HepG2 (cell line): ENCODE measurements at regions not wholly inside any gene's neighbourhood (a gene's known extent, or its start where the extent isn't known, plus 50 kb on each side); places are given as distances from the start of the nearest gene placed in this dataset.

Experiments used
- ATAC-seq: fragments of 200-7000 bp; cut with Tn5 transposase; 3 replicates; pipeline ENCODE4 v1.9.1; 2020; ENCODE audit warnings: mild to moderate bottlenecking, moderate library complexity
- BruUV-seq: library from RNA; stranded (reverse); fragments of 400-500 nt; replicated peaks from 2 replicates; lab custom pipeline; 2021; lab: Mats Ljungman, UMichigan
- CTCF ChIA-PET: fragments of 300-600 bp; formaldehyde crosslinking; extraction: SDS; loops from one replicate; lab custom pipeline; 2021; ENCODE audit warnings: low total read pairs, inconsistent platforms, low intra/inter-chr PET ratio; lab: Yijun Ruan, JAX
- POLR2A ChIA-PET: fragments of 350-600 bp; sonication (Branson Sonifier 250); formaldehyde crosslinking; loops from one replicate; lab custom pipeline; 2020; ENCODE audit warnings: antibody characterized with exemption, inconsistent platforms; lab: Yijun Ruan, JAX
- DNase-seq: peaks from one replicate; pipeline ENCODE4 v3.0.0-alpha.2; 2015; ENCODE audit warnings: low spot score
- FAIRE-seq: peaks from 3 replicates; lab custom pipeline; 2011; peaks lifted over from hg19 to GRCh38; lab: Jason Lieb, UNC
- H2AFZ ChIP-seq: one replicate; pipeline ENCODE4 v1.6.1; 2011; ENCODE audit warnings: low read length, inconsistent platforms
- H3K27ac ChIP-seq: fragments of 300-600 bp; 3 replicates; pipeline ENCODE4 v1.8.0; 2011; ENCODE audit warnings: mixed run types, mild to moderate bottlenecking, mixed read lengths, low read length, inconsistent platforms; ENCODE audit not compliant: insufficient read depth; ENCODE audit errors: extremely low read length
- H3K27me3 ChIP-seq, 2 experiments: fragments of 200-600 bp in 1 of 2; 2 replicates in 1 of 2; 3 replicates in 1 of 2; pipeline versions ENCODE4 v1.6.0 to v1.8.0; 2011; ENCODE audit warnings: low read length in 2 of 2, mild to moderate bottlenecking in 2 of 2, moderate library complexity in 2 of 2, inconsistent platforms in 1 of 2; ENCODE audit not compliant: insufficient read depth in 2 of 2, control insufficient read depth in 1 of 2
- H3K36me3 ChIP-seq, 2 experiments: fragments of 200-600 bp in 1 of 2; replicated peaks in 1 of 2; 2 replicates in 1 of 2; 3 replicates in 1 of 2; pipeline versions ENCODE4 v1.5.1 to v1.8.0; 2011; ENCODE audit warnings: low read length in 2 of 2, inconsistent platforms in 1 of 2; ENCODE audit not compliant: insufficient read depth in 2 of 2, control insufficient read depth in 1 of 2
- H3K4me1 ChIP-seq: 2 replicates; pipeline ENCODE4 v1.5.1; 2012; ENCODE audit warnings: low read length, inconsistent platforms; ENCODE audit not compliant: insufficient read depth
- H3K4me2 ChIP-seq: 2 replicates; pipeline ENCODE4 v1.6.0; 2011; ENCODE audit warnings: low read depth, low read length, inconsistent platforms
- H3K4me3 ChIP-seq, 3 experiments: fragments of 200-600 bp in 1 of 3; sonication (generic), shearing (Covaris generic) in 1 of 3; replicated peaks in 1 of 3; 2 replicates each; pipeline ENCODE4 v1.5.1; 2011 to 2016; ENCODE audit warnings: low read length in 3 of 3, inconsistent platforms in 2 of 3, low read depth in 2 of 3, mild to moderate bottlenecking in 2 of 3, control low read depth in 1 of 3, mixed read lengths in 1 of 3; ENCODE audit not compliant: insufficient read depth in 1 of 3
- H3K79me2 ChIP-seq: one replicate; pipeline ENCODE4 v1.6.1; 2011; ENCODE audit warnings: low read length, inconsistent platforms; ENCODE audit not compliant: insufficient read depth
- H3K9ac ChIP-seq: 2 replicates; pipeline ENCODE4 v1.6.0; 2011; ENCODE audit warnings: mild to moderate bottlenecking, low read depth, low read length, inconsistent platforms; ENCODE audit not compliant: insufficient read depth
- H3K9me3 ChIP-seq: 2 replicates; pipeline ENCODE4 v1.5.1; 2012; ENCODE audit warnings: mild to moderate bottlenecking, low read length
- H4K20me1 ChIP-seq: 2 replicates; pipeline ENCODE4 v1.6.0; 2011; ENCODE audit warnings: inconsistent platforms, mild to moderate bottlenecking, low read length, moderate library complexity; ENCODE audit not compliant: insufficient read depth
- RXRB ChIP-seq: IDR thresholded peaks from 2 replicates; pipeline ENCODE4 v1.6.1; 2016; ENCODE audit warnings: borderline replicate concordance, missing genetic modification reagents, missing compliant biosample characterization
- TGIF2 ChIP-seq: IDR thresholded peaks from 2 replicates; pipeline ENCODE4 v1.6.1; 2016; ENCODE audit warnings: control low read depth, missing compliant biosample characterization
- ZFP36L1 ChIP-seq: sonication (generic); formaldehyde crosslinking; IDR thresholded peaks from 2 replicates; pipeline ENCODE4 v1.8.0; 2022; ENCODE audit warnings: mild to moderate bottlenecking, missing genetic modification reagents, moderate library complexity
- ZNF232 ChIP-seq: sonication (generic); formaldehyde crosslinking; IDR thresholded peaks from 2 replicates; pipeline ENCODE4 v1.4.0; 2020; ENCODE audit warnings: missing genetic modification reagents, borderline replicate concordance
- WGBS: methylation state at CpG from one replicate; pipeline ENCODE4 v1.1.6; 2017; ENCODE audit warnings: low lambda C conversion rate; 5-methylcytosine and 5-hydroxymethylcytosine counted together
- in situ Hi-C: cut with HindIII; loops from 2 replicates; pipeline ENCODE4 v1.10.0; 2017; ENCODE audit warnings: low pct_unique_long_range_greater_than_20kb; ENCODE audit not compliant: extremely low pct_ligation_motif_present
- intact Hi-C: fragments of 100-400 bp; cut with micrococcal nuclease; formaldehyde crosslinking; loops from one replicate; pipeline ENCODE4 v1.10.0; 2022; ENCODE audit not compliant: unreplicated experiment
- TF ChIP-seq, protein P1 (sequence below): sonication (generic); formaldehyde crosslinking; IDR thresholded peaks from 2 replicates; pipeline ENCODE4 v1.8.0; 2022; ENCODE audit warnings: missing genetic modification reagents, mild to moderate bottlenecking, borderline replicate concordance
- TF ChIP-seq, protein P2 (sequence below): sonication (generic); formaldehyde crosslinking; IDR thresholded peaks from 2 replicates; pipeline ENCODE4; 2020; ENCODE audit warnings: missing genetic modification reagents, mild to moderate bottlenecking, borderline replicate concordance

DNA sequence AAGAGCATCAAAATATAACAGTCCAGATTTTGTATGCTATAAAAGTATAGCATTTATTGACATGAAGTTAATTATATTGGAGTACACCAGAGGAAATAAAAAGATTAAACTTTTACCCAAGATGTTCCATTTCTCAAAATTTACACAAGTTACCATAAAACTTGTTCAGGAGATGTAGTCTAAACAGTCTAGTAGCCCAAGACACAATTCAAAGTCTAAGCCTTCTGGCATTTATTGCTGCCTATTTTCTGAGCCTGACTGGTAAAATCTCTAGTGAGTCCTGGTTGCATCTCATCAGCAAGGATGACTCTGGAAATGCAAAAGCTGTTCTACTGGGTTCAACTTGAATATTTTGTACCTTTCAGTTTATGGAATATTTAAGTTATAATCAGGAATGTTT lies 468.7 kb downstream of the PDCD6IP start:
- no peaks in the 10 kb centered on the region for H3K79me2 ChIP-seq
- no peak overlapping the region for H3K27ac ChIP-seq
- H3K4me2 ChIP-seq, result no peak overlapping the region
- in situ Hi-C loops (no loop called here), intact Hi-C loops (no loop called here)
- CTCF ChIA-PET, result no interaction called here
- POLR2A ChIA-PET, result no interaction called here
- no peaks in the 10 kb centered on the region for H3K9me3 ChIP-seq
- DNase-seq (no peak), ATAC-seq (no peak), FAIRE-seq (no peak)
- H3K4me3 ChIP-seq, result no peak overlapping the region
- no TSS peak for BruUV-seq
- H3K9ac ChIP-seq, result no peak overlapping the region
- no peaks in the 10 kb centered on the region for H3K36me3 ChIP-seq
- H4K20me1 ChIP-seq, result no peaks in the 10 kb centered on the region
- no peaks in the 10 kb centered on the region for H3K4me1 ChIP-seq
- H3K27me3 ChIP-seq, result no peaks in the 10 kb centered on the region
- no peak overlapping the region for H2AFZ ChIP-seq
- no peak for TF ChIP-seq ZFP36L1 (CRISPR knock-in tag)
- no peak for TF ChIP-seq ZNF232 (CRISPR knock-in tag)

- Histone ChIP-seq H3K4me1 (no peaks in the 10 kb centered on the region), H3K27ac (no peak overlapping the region), H3K4me2 (no peak overlapping the region), H2AFZ (no peak overlapping the region), H3K9ac (no peak overlapping the region), H3K79me2 (no peaks in the 10 kb centered on the region), H3K4me3 (no peak overlapping the region), H4K20me1 (no peaks in the 10 kb centered on the region), H3K27me3 (no peaks in the 10 kb centered on the region), H3K9me3 (no peaks in the 10 kb centered on the region), H3K36me3 (no peaks in the 10 kb centered on the region)
- FAIRE-seq (no peak), ATAC-seq (no peak), DNase-seq (no peak)
- intact Hi-C loops, result no loop called here
- TF ChIP-seq, protein P1, sequence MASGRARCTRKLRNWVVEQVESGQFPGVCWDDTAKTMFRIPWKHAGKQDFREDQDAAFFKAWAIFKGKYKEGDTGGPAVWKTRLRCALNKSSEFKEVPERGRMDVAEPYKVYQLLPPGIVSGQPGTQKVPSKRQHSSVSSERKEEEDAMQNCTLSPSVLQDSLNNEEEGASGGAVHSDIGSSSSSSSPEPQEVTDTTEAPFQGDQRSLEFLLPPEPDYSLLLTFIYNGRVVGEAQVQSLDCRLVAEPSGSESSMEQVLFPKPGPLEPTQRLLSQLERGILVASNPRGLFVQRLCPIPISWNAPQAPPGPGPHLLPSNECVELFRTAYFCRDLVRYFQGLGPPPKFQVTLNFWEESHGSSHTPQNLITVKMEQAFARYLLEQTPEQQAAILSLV, result no peak
- TF ChIP-seq RXRB (no peak), TGIF2 (no peak)
- TF ChIP-seq, protein P2, sequence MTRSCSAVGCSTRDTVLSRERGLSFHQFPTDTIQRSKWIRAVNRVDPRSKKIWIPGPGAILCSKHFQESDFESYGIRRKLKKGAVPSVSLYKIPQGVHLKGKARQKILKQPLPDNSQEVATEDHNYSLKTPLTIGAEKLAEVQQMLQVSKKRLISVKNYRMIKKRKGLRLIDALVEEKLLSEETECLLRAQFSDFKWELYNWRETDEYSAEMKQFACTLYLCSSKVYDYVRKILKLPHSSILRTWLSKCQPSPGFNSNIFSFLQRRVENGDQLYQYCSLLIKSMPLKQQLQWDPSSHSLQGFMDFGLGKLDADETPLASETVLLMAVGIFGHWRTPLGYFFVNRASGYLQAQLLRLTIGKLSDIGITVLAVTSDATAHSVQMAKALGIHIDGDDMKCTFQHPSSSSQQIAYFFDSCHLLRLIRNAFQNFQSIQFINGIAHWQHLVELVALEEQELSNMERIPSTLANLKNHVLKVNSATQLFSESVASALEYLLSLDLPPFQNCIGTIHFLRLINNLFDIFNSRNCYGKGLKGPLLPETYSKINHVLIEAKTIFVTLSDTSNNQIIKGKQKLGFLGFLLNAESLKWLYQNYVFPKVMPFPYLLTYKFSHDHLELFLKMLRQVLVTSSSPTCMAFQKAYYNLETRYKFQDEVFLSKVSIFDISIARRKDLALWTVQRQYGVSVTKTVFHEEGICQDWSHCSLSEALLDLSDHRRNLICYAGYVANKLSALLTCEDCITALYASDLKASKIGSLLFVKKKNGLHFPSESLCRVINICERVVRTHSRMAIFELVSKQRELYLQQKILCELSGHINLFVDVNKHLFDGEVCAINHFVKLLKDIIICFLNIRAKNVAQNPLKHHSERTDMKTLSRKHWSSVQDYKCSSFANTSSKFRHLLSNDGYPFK (CRISPR knock-in tag), result no peak
- no TSS peak for BruUV-seq
- CTCF ChIA-PET, result no interaction called here
- in situ Hi-C loops, result no loop called here
- POLR2A ChIA-PET, result no interaction called here
- 15% methylated on average over 4 of the region's 4 CpGs for WGBS
Measured at GRCh38 chr3:34268032-34268709, 469.7 kb downstream of the PDCD6IP start.
